ENCODE measurements at regions not wholly inside any gene's neighbourhood (a gene's known extent, or its start where the extent isn't known, plus 50 kb on each side); places are given as distances from the start of the nearest gene placed in this dataset.

- H3K27ac ChIP-seq, result no peak overlapping the region
- H3K4me3 ChIP-seq, result no peak overlapping the region
- H3K4me1 ChIP-seq (ENCODE audit: low read depth), result no peaks in the 10 kb centered on the region
- no peaks in the 10 kb centered on the region for H3K36me3 ChIP-seq
- DNase-seq (ENCODE audit: low read depth in 1 of 2, low spot score in 1 of 2), result no peak
- no peak for TF ChIP-seq CTCF (IDR thresholded peaks at IDR 0.05; ENCODE audit: low read depth, low read length)
- no peaks in the 10 kb centered on the region for H3K27me3 ChIP-seq
- H3K9me3 ChIP-seq (ENCODE audit: low read depth), result no peaks in the 10 kb centered on the region
Measured at GRCh38 chr5:115708819-115709477, 83.1 kb upstream of the TMED7 start.

GRCh38 chr5:115703514-115703913 is 77.7 kb upstream of the TMED7 start:
- DNase-seq (ENCODE audit: low read depth in 1 of 2, low spot score in 1 of 2), result no peak

GRCh38 chr5:115702025-115702424 is 76.2 kb upstream of the TMED7 start:
- no peaks in the 10 kb centered on the region for H3K9me3 ChIP-seq (ENCODE audit: low read depth)
- H3K4me1 ChIP-seq (ENCODE audit: low read depth), result no peaks in the 10 kb centered on the region
- no peak overlapping the region for H3K27ac ChIP-seq
- H3K4me3 ChIP-seq, result no peak overlapping the region
- no peak for DNase-seq (ENCODE audit: low read depth in 1 of 2, low spot score in 1 of 2)
- H3K27me3 ChIP-seq, result no peaks in the 10 kb centered on the region
- no peak for TF ChIP-seq CTCF (IDR thresholded peaks at IDR 0.05; ENCODE audit: low read depth, low read length)
- H3K36me3 ChIP-seq, result no peaks in the 10 kb centered on the region

More at GRCh38 chr5:115703514-115703913, 77.7 kb upstream of the TMED7 start:
- Histone ChIP-seq H3K9me3 (ENCODE audit: low read depth) (no peaks in the 10 kb centered on the region), H3K27ac (no peak overlapping the region), H3K4me3 (no peak overlapping the region), H3K4me1 (ENCODE audit: low read depth) (no peaks in the 10 kb centered on the region), H3K27me3 (no peaks in the 10 kb centered on the region), H3K36me3 (no peaks in the 10 kb centered on the region)
- no peak for TF ChIP-seq CTCF (IDR thresholded peaks at IDR 0.05; ENCODE audit: low read depth, low read length)

- H3K36me3 ChIP-seq, result no peaks in the 10 kb centered on the region
- no peak overlapping the region for H3K4me3 ChIP-seq
- no peak overlapping the region for H3K27ac ChIP-seq
- H3K4me1 ChIP-seq (ENCODE audit: low read depth), result no peaks in the 10 kb centered on the region
- H3K27me3 ChIP-seq, result no peaks in the 10 kb centered on the region
- TF ChIP-seq CTCF (IDR thresholded peaks at IDR 0.05; ENCODE audit: low read depth, low read length), result no peak
- no peak for DNase-seq (ENCODE audit: low read depth in 1 of 2, low spot score in 1 of 2)
- no peaks in the 10 kb centered on the region for H3K9me3 ChIP-seq (ENCODE audit: low read depth)
Measured at GRCh38 chr5:115699967-115700366, 74.1 kb upstream of the TMED7 start.

- Histone ChIP-seq H3K9me3 (ENCODE audit: low read depth) (no peaks in the 10 kb centered on the region), H3K4me1 (ENCODE audit: low read depth) (no peaks in the 10 kb centered on the region), H3K27ac (no peak overlapping the region), H3K4me3 (no peak overlapping the region), H3K27me3 (no peaks in the 10 kb centered on the region), H3K36me3 (no peaks in the 10 kb centered on the region)
- TF ChIP-seq CTCF (IDR thresholded peaks at IDR 0.05; ENCODE audit: low read depth, low read length), result no peak
- DNase-seq (ENCODE audit: low read depth in 1 of 2, low spot score in 1 of 2), result no peak
Measured at GRCh38 chr5:115696141-115696650, 70.4 kb upstream of the TMED7 start.

Measured in cardiac muscle cell (in vitro differentiated cells and primary cell).